ENCODE measurements at regions not wholly inside any gene's neighbourhood (a gene's known extent, or its start where the extent isn't known, plus 50 kb on each side); places are given as distances from the start of the nearest gene placed in this dataset.

DNA sequence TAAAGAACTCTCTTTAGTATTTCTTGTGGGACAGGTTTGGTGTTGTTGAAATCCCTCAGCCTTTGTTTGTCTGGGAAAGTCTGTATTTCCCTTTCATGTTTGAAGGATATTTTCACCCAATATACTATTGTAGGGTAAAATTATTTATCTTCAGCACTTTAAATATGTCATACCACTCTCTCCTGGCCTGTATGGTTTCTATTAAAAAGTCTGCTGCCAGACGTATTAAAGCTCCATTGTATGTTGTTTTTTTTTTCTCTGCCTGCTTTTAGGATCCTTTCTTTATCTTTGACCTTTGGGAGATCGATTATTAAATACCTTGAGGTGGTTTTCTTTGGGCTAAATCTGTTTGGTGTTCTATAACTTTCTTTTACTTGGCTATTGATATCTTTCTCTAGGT lies 119.0 kb upstream of the TBC1D5 start:
- TF ChIP-seq, protein P1, sequence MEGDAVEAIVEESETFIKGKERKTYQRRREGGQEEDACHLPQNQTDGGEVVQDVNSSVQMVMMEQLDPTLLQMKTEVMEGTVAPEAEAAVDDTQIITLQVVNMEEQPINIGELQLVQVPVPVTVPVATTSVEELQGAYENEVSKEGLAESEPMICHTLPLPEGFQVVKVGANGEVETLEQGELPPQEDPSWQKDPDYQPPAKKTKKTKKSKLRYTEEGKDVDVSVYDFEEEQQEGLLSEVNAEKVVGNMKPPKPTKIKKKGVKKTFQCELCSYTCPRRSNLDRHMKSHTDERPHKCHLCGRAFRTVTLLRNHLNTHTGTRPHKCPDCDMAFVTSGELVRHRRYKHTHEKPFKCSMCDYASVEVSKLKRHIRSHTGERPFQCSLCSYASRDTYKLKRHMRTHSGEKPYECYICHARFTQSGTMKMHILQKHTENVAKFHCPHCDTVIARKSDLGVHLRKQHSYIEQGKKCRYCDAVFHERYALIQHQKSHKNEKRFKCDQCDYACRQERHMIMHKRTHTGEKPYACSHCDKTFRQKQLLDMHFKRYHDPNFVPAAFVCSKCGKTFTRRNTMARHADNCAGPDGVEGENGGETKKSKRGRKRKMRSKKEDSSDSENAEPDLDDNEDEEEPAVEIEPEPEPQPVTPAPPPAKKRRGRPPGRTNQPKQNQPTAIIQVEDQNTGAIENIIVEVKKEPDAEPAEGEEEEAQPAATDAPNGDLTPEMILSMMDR (IDR thresholded peaks at IDR 0.05): no peak
- TF ChIP-seq POLR2A (IDR thresholded peaks at IDR 0.05): no peak
- TF ChIP-seq EP300 (IDR thresholded peaks at IDR 0.05): no peak
